GM18507 (cell line): ENCODE measurements at regions not wholly inside any gene's neighbourhood (a gene's known extent, or its start where the extent isn't known, plus 50 kb on each side); places are given as distances from the start of the nearest gene placed in this dataset.
"Not testable (repeated sequence)": the region's sequence is repeated elsewhere in the genome, so short reads cannot be mapped to it uniquely, and the experiment has no call there.

ENCODE experiments used
- DNase-seq: peaks from one replicate; pipeline ENCODE4 v3.0.0; 2011; ENCODE audit warnings: low read depth; ENCODE audit not compliant: insufficient read length; ENCODE audit errors: extremely low spot score
- FAIRE-seq: peaks from 2 replicates; lab custom pipeline; 2011; peaks lifted over from hg19 to GRCh38; lab: Jason Lieb, UNC

DNA sequence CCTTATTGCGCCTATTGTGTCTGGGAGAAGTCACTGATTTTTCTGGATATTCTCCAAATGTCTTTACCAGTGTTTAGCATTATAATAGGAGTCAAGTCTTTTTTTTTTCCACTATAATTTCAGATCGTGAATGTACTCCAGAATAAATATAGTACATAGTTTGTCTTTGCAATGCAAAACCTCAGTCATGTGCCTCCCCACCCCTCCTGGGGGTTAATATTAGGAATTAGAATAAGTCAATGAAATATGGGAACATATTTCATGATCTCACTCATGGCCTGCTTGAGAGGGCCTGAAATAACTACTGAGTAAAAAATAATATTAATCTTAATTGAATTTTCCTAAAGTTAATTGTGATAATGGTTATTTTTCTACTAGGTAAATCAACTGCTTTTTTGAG lies 79.0 kb upstream of the TMEM170B start:
- FAIRE-seq: no peak
- no peak for DNase-seq

GRCh38 chr6:11457422-11457821 lies 80.1 kb upstream of the TMEM170B start:
- not testable (repeated sequence) for FAIRE-seq, DNase-seq

DNA sequence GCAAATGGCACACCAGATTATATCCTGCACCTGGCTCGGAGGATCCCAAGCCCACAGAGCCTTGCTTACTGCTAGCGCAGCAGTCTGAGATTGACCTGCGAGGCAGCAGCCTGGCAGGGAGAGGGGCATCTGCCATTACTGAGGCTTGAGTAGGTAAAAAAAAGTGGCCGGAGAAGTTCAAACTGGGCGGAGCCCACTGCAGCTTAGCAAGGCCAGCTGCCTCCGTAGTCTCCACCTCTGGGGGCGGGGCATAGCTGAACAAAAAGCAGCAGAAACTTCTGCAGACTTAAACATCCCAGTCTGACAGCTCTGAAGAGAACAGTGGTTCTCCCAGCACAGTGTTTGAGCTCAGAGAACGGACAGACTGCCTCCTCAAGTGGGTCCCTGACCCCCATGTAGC lies 85.4 kb upstream of the TMEM170B start:
- not testable (repeated sequence) for FAIRE-seq, DNase-seq

- FAIRE-seq: no peak
- DNase-seq: no peak
Observed at GRCh38 chr6:11450037-11450436, 87.5 kb upstream of the TMEM170B start.

DNA sequence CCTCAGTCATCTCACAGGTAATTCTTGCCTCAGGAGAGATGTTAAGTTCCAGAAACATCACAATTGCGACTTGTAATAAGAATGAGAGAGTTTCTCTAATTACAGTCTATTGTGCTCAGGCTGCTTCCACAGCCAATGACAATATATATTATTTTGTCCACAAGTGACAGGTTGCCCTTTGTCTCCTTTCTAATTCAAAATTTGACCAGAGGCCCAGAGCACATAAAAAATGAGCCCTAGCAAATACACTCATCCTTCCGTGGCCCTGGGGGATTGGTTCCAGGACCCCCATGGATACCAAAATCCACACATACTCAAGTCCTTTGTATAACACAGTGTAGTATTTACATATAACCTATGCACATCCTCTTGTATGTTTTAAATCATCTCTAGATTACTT lies 88.1 kb upstream of the TMEM170B start:
- FAIRE-seq (no peak), DNase-seq (no peak)

GRCh38 chr6:11448038-11448437 lies 89.5 kb upstream of the TMEM170B start:
- FAIRE-seq: peak; percentile 15
- DNase-seq: no peak

GRCh38 chr6:11447265-11447664 lies 90.3 kb upstream of the TMEM170B start:
- DNase-seq (no peak), FAIRE-seq (no peak)

- FAIRE-seq (no peak), DNase-seq (no peak)
Observed at GRCh38 chr6:11445146-11445545, 92.4 kb upstream of the TMEM170B start.

DNA sequence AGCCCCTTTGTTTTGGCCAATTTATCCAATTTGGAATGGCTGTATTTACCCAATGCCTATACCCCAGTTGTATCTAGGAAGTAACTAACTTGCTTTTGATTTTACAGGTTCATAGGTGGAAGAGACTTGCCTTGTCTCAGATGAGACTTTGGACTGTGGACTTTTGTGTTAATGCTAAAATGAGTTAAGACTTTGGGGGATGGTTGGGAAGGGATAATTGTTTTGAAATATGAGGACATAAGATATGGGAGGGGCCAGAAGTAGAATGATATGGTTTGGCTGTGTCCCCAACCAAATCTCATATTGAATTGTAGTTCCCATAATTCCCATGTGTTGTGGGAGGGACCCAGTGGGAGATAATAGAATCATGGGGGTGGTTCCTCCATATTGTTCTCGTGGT lies 94.4 kb upstream of the TMEM170B start:
- not testable (repeated sequence) for FAIRE-seq, DNase-seq

DNA sequence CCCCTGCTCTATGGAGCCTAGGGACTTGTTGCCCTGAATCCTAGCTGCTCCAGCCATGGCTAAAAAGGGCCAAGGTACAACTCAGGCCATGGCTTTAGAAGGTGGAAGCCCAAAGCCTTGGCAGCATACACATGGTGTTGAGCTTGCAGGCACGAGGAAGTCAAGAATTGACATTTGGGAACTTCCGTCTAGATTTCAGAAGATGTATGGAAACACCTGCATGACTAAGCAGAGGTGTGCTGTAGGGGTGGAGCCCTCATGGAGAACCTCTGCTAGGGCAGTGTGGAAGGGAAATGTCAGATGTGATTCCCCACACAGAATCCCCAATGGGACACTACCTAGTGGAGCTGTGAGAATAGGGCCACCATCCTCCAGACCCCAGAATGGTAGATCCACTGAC lies 95.1 kb upstream of the TMEM170B start:
- no peak for DNase-seq
- no peak for FAIRE-seq

GRCh38 chr6:11439876-11440275 lies 97.7 kb upstream of the TMEM170B start:
- FAIRE-seq (no peak), DNase-seq (no peak)

- FAIRE-seq: no peak
- no peak for DNase-seq
Observed at GRCh38 chr6:11439017-11439420, 98.5 kb upstream of the TMEM170B start.

GRCh38 chr6:11437824-11438459 lies 99.6 kb upstream of the TMEM170B start:
- DNase-seq: no peak
- no peak for FAIRE-seq

- FAIRE-seq: no peak
- DNase-seq: no peak
Observed at GRCh38 chr6:11436508-11437096, 100.9 kb upstream of the TMEM170B start.

DNA sequence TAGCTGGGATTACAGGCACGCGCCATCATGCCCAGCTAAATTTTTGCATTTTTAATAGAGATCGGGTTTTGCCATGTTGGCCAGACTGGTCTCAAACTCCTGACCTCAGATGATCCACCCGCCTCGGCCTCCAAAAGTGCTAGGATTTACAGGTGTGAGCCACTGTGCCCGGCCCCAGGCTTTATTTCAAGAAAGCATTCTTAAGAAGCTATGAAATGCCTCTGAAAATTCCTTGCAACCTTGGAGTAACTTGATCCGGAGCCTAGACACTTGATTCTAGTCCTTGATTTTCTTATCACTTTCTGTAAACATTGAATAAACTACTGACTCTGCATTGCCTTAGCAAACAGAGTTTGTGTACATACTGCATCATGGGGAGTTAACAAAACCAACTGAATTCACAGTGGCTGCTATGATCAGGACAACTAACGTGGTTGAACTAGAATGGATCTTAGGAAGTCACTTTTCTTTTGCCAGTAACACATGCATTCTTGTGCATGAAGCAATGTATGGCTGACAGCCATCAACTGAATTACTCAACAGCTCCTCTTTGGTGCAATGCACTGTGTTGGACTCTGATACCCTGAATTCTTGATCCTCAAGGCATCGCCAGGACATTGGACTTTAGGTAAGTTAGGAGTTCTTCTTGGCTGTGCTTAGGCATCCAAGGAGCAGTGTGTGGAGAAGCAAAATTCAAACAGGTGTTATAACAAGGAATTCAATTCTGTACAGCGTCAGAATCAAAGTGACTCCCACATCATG lies 102.8 kb upstream of the TMEM170B start:
- FAIRE-seq (no peak), DNase-seq (no peak)

- DNase-seq (no peak), FAIRE-seq (no peak)
Observed at GRCh38 chr6:11433860-11434259, 103.7 kb upstream of the TMEM170B start.

GRCh38 chr6:11432713-11433450 lies 104.7 kb upstream of the TMEM170B start:
- DNase-seq (no peak), FAIRE-seq (no peak)

DNA sequence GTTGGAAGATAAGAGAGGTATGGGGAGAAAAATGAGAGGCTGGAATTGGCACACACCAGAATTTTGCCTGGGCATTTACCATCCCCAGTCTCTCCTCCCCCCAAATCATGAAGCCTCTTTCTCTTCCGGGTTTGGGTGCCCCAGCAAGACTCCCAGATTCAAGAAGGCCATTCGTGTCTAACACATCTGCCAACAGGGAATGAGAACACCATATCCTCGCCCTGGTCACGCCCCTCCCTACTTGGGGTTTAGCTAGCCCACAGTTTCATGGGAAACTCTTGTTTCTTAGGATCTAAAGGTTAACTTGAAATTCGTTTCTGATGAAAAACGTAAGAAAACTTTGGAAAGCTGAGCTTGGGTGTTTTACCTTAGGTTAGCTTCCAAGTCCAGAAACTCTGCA lies 105.5 kb upstream of the TMEM170B start:
- no peak for FAIRE-seq

DNA sequence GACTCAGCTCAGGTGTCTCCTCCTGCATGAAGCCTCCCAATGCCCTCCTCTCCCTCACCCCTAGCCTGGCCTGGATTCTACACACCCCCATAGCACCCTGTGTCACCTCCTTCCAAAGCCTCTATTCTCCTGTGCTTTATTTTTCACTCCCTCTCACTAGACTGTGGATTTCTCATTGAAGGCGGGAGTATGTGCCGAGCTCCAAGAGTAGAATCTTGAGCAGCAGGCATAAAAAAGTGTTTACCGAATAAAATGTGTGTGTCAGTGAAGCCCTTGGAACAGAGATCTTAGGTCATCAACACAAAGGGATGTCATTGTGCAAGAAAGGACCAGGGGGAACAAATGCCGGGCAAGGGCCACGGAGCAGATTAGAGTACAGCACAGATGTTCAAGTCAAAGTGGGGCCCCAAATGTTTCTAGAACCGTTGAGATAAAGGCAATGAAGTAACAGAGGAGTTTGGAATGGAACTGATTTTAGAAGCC lies 106.1 kb upstream of the TMEM170B start:
- DNase-seq (no peak), FAIRE-seq (no peak)

More for the DNA sequence above, 105.5 kb upstream of the TMEM170B start:
- DNase-seq: no peak

GRCh38 chr6:11430036-11430435 lies 107.5 kb upstream of the TMEM170B start:
- DNase-seq (no peak), FAIRE-seq (no peak)
